DMS153 treated with DMSO at 0.1 percent for 48 hours (cell line): ENCODE measurements at regions not wholly inside any gene's neighbourhood (a gene's known extent, or its start where the extent isn't known, plus 50 kb on each side); places are given as distances from the start of the nearest gene placed in this dataset.

Source experiments
- DNase-seq: peaks from one replicate; lab custom pipeline; 2025; ENCODE audit not compliant: unreplicated experiment; lab: John Stamatoyannopoulos, UW

- no peak for DNase-seq
These were observed 753.2 kb downstream of the TLR4 start for GRCh38 chr9:118457171-118458000.

GRCh38 chr9:118459913-118460312 lies 755.7 kb downstream of the TLR4 start:
- DNase-seq = no peak

DNA sequence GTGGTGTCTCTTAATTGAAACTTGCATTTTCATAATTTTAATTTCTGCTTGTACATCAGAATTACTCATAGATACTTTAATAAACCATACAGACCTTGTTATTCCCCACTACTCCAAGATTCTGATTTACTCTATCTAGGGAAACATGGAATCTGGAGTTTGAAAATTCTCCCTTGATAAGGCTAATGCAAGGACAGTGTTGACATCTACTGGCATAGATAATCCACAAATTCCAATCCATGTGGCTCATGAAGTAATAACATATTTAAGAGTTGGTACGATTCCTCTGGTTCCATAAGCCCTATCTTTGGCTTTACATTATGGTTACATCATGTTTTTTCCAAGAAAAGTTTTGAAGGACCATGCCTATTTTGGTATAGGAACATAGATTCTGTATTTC lies 759.2 kb downstream of the TLR4 start:
- no peak for DNase-seq

GRCh38 chr9:118473521-118473920 lies 769.3 kb downstream of the TLR4 start:
- DNase-seq = no peak

- DNase-seq = no peak
These were observed 774.5 kb downstream of the TLR4 start for GRCh38 chr9:118478752-118479151.

GRCh38 chr9:118482306-118482705 lies 778.1 kb downstream of the TLR4 start:
- no peak for DNase-seq

GRCh38 chr9:118483677-118484076 lies 779.5 kb downstream of the TLR4 start:
- DNase-seq = no peak

- DNase-seq = no peak
These were observed 799.0 kb downstream of the TLR4 start for GRCh38 chr9:118503236-118503635.

- DNase-seq = no peak
These were observed 806.5 kb downstream of the TLR4 start for GRCh38 chr9:118510711-118511110.

DNA sequence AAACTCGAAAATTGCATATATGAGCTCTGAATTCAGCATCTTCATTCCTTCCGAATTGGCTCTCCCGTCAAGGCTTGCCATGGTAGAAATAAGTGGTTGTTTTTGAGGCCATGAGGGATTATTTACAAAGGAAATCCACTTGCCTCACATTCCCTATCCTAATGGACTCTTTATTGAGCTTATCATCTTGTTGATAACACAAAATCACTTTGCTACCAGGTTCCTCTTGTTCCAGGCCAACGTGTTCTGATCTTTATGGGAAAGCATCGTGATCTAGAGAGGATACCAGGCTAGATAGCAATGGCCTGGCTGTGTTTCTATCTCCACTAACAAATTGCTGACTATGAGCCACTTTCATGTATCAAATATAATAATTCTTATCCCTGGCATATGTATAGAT lies 811.7 kb downstream of the TLR4 start:
- no peak for DNase-seq

GRCh38 chr9:118521261-118521660 lies 817.1 kb downstream of the TLR4 start:
- no peak for DNase-seq

- no peak for DNase-seq
These were observed 818.2 kb downstream of the TLR4 start for GRCh38 chr9:118522093-118523028.

DNA sequence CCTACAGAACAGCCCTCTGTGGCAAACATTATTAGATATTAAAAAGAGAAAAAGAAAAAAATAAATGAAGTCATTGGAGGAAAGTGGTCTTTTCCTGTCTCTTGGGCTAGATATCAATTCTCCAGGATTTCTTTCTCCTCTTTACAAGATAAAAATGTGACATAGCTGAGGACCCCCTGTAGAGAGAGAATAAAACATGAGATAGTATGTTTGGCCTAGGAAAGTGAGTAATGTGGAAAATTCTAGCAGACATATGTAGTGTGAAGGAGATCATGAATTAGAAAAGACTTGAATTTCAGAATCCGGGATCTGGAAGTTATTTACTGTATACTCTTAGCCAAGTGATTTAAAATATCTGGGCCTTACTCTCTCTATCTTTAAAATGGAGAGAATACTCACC lies 823.1 kb downstream of the TLR4 start:
- DNase-seq = no peak

DNA sequence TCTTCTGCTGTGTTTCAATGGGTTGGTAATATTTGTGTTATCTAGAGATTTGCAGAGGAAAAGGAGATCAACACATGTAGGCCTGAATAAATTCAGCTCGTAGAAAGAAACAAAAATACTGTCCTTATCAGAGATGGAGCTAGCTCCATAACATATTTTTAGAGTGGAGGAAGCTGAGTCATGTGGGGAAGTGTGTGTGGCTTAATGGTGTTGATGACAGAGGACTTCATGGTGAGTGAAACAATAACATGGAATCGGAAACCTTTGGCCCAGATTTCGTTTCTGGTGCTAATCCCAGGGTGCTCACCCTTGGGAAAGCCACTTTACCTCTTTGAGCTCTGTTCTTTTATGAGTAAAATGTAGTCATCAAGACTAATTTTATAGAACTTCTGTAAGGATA lies 825.0 kb downstream of the TLR4 start:
- DNase-seq = no peak

DNA sequence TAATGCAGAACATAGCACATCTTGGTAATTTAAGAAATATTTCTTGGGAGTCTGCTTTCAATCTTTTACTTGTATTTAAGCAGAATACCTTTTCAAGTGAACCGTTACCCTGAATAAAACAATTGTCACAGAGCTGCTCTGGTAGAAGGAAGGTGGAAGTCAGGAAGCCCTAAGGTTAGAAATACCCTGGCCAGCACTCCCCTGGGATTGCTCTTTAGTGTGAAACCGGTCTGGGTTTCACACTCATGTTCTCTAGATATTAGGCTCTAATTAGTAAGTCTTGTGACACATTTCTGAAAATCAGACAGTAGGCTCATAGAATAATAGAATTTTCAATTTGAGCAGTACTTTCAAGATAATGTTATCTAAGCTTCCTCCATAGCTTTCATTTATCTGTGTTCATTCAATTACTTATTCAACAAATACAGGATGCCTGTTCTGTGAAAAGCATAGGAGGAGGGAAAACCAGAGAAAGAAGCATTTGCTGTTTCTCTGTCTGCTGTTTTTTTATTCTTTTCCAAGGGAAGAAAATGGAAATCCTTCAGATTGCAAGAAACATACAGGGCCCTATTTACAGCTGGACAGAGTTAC lies 825.5 kb downstream of the TLR4 start:
- no peak for DNase-seq

DNA sequence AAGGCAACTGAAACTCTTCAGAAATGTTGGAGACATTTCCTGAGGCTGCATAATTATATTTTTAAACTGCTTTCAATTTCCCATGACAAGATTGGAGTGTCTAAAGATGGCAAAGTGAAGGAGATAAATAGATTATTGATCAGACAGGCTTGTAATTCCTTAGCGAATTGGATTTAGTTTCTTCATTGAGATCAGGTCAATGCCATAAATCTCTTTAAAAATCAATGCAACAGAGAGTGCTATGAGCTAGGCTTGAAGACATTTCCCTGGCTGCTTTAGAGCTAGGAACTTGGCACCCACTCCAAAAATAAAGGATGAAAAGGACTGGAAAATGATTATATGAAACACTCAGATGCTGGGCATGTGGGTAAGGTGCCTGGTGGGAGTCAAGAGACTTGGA lies 828.4 kb downstream of the TLR4 start:
- DNase-seq = no peak

GRCh38 chr9:118533101-118533500 lies 828.9 kb downstream of the TLR4 start:
- no peak for DNase-seq

DNA sequence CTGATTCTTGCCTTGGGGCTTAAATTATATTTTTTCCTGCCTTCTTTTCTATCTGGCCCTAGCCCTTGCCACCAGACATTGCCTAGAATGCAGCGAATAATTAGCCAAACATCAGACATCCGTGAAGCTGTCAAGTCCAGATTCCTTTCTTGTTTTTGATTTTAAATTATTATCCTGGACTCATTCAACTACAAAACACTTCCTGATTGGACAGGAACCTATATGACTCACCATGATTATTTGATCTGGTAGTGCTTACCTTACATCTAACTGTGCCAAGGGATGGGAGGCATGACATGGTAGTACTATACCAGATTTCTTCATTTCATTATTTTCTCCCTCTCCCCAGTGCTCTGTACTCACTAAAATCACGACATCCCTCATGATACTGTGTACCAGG lies 829.6 kb downstream of the TLR4 start:
- no peak for DNase-seq

DNA sequence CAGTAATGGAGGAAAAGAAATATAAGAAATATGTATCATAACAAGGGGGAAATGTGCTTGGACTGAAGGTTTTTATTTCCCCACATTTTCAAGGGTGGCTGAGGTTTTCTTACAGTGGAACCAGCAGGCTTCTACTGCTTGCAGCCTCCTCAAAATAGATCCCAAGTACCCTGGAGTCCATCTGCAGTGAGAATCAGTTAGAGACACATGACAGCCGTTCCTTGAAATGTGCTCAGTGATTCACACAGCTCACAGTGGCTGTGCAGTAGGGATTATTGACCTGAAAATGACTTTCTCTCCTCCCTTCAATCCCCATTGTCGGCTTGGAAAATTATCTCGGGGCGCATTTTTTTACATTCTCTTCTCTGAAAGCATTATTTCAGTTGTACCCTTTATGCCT lies 832.0 kb downstream of the TLR4 start:
- no peak for DNase-seq

DNA sequence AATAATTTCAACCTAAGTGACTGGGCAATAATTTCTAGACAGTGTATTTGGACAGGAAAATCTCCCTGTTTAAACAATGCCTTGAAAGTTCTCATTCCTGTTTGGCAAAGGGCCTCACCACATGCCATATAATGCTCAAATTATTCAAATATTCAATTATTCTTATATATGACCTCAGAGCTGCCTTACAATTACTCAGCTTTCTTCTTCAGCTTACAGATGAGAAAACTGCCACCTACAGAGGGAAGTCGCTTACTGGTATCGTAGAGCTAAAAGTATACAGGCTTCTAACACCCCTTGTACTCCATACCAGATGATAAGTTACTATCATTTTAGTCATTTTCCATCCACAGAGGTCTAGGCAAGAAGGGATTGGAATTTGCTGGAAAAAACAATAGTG lies 830.3 kb downstream of the BRINP1 start:
- no peak for DNase-seq

GRCh38 chr9:118553465-118553864 lies 815.8 kb downstream of the BRINP1 start:
- no peak for DNase-seq

- DNase-seq = no peak
These were observed 814.2 kb downstream of the BRINP1 start for GRCh38 chr9:118554987-118555386.
